HUES64 (cell line): ENCODE measurements at regions not wholly inside any gene's neighbourhood (a gene's known extent, or its start where the extent isn't known, plus 50 kb on each side); places are given as distances from the start of the nearest gene placed in this dataset.

Experiments
- H3K27ac ChIP-seq: 2 replicates; pipeline ENCODE4 v1.7.0; 2013; ENCODE audit warnings: low read depth, low read length, inconsistent platforms
- H3K27me3 ChIP-seq: 2 replicates; pipeline ENCODE4 v1.6.1; 2013; ENCODE audit warnings: mild to moderate bottlenecking, low read length; ENCODE audit not compliant: insufficient read depth
- H3K36me3 ChIP-seq: 2 replicates; pipeline ENCODE4 v1.6.1; 2013; ENCODE audit warnings: mild to moderate bottlenecking, low read length; ENCODE audit not compliant: insufficient read depth
- H3K4me1 ChIP-seq: 2 replicates; pipeline ENCODE4 v1.6.1; 2013; ENCODE audit warnings: mild to moderate bottlenecking, low read length, moderate library complexity; ENCODE audit not compliant: insufficient read depth
- H3K4me3 ChIP-seq: 2 replicates; pipeline ENCODE4 v1.5.1; 2013; ENCODE audit warnings: mild to moderate bottlenecking, low read length, moderate library complexity
- H3K9ac ChIP-seq: 2 replicates; pipeline ENCODE4 v1.6.1; 2013; ENCODE audit warnings: mild to moderate bottlenecking, low read depth, low read length
- H3K9me3 ChIP-seq: 2 replicates; pipeline ENCODE4 v1.6.1; 2013; ENCODE audit warnings: low read depth, low read length; ENCODE audit not compliant: insufficient read depth
- WGBS: fragments of 150-250, 120-280 bp; methylation state at CpG from one replicate; pipeline ENCODE4 v1.1.7; 2013; ENCODE audit warnings: missing lambda C conversion rate; 5-methylcytosine and 5-hydroxymethylcytosine counted together

GRCh38 chr2:205902041-205902899 is 183.7 kb downstream of the INO80D start:
- Histone ChIP-seq H3K9ac (no peak overlapping the region), H3K4me1 (no peaks in the 10 kb centered on the region)
- 93% methylated on average over 15 of the region's 15 CpGs for WGBS

DNA sequence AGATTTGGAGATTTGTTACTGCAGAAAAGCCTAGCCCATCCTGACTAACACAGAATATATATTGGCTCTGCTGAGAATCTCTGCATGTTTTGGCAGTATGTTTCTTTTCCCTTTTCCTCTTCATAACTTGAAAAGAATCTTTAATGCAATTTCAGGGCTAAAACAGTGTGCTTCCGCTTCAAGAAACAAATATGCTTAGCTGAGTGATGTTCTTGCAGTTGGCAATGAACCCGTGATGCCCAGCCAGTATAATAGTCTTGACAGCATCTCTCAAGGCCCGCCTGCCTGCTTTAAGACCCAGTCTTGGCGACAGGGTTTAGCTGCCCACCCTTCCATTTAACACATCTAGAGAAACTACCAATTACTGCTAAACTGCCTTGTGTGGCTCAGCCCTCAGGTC is 184.5 kb downstream of the INO80D start:
- 91% methylated on average over 4 of the region's 4 CpGs for WGBS
- Histone ChIP-seq H3K9ac (no peak overlapping the region), H3K9me3 (no peaks in the 10 kb centered on the region), H3K36me3 (no peaks in the 10 kb centered on the region), H3K4me3 (no peak overlapping the region), H3K4me1 (no peaks in the 10 kb centered on the region), H3K27ac (no peak overlapping the region), H3K27me3 (no peaks in the 10 kb centered on the region)

More at GRCh38 chr2:205902041-205902899, 183.7 kb downstream of the INO80D start:
- Histone ChIP-seq H3K4me3 (no peak overlapping the region), H3K9me3 (no peaks in the 10 kb centered on the region), H3K36me3 (no peaks in the 10 kb centered on the region), H3K27me3 (no peaks in the 10 kb centered on the region), H3K27ac (no peak overlapping the region)

DNA sequence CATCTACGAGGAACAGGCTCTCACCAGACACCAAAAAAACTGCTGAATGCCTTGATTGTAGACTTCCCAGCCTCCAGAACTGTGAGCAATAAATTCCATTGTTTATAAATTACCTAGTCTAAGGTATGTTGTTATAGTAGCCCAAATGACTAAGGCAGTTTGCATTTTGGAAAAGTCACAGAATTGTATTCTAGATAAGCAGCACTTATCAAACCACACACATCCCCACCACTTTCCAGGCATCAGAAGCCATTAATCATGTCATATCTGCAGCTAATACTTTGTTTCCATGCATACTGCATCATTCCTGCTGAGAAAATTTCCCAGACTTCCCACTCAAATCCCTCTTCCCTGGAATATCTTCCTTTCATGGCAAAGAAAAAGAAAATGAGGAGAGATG is 187.2 kb downstream of the INO80D start:
- Histone ChIP-seq H3K4me1 (no peaks in the 10 kb centered on the region), H3K36me3 (no peaks in the 10 kb centered on the region), H3K27me3 (no peaks in the 10 kb centered on the region), H3K9me3 (no peaks in the 10 kb centered on the region), H3K4me3 (no peak overlapping the region), H3K27ac (no peak overlapping the region), H3K9ac (no peak overlapping the region)
- 84% methylated on average over 1 of the region's 1 CpG for WGBS

DNA sequence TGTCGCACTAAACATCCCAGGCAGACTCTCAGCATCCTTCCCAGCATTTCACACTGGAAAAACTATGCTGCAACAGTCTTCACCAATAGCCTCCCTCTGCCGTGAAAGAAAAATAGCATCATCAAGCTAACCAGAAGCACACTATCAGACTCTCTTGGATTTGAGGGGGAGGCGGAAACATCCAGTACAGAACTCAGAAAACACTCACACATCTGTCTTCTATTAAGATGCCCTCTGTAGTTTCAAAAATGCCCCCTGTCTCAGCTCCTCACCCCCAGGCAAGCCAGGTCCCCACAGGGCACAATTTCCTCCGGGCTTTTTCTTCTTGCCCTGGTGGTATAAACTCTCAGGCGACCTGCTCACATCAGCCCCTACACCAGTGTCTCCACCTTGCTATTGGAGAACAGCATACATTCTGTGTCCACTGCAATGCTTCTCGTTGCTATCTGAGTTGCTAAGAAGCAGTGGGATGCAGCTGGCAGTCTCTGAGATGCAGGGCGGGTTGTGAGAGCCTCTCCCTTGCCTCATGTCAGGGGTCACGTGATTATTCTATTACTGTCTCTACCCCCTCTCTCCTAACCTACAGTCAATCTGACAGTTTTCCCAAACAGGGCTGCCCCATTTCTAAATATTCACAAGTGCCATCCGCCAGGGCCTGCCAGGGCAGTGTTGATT is 189.9 kb downstream of the INO80D start:
- H3K36me3 ChIP-seq, result no peaks in the 10 kb centered on the region
- no peaks in the 10 kb centered on the region for H3K4me1 ChIP-seq
- H3K27me3 ChIP-seq, result no peaks in the 10 kb centered on the region
- H3K9me3 ChIP-seq, result no peaks in the 10 kb centered on the region
- no peak overlapping the region for H3K27ac ChIP-seq
- H3K4me3 ChIP-seq, result no peak overlapping the region
- no peak overlapping the region for H3K9ac ChIP-seq
- WGBS, result 75% methylated on average over 9 of the region's 9 CpGs

GRCh38 chr2:205892665-205893259 is 193.2 kb downstream of the INO80D start:
- Histone ChIP-seq H3K27ac (no peak overlapping the region), H3K27me3 (no peaks in the 10 kb centered on the region), H3K4me3 (no peak overlapping the region), H3K9ac (no peak overlapping the region), H3K9me3 (no peaks in the 10 kb centered on the region), H3K4me1 (no peaks in the 10 kb centered on the region), H3K36me3 (no peaks in the 10 kb centered on the region)
- 93% methylated on average over 17 of the region's 17 CpGs for WGBS

DNA sequence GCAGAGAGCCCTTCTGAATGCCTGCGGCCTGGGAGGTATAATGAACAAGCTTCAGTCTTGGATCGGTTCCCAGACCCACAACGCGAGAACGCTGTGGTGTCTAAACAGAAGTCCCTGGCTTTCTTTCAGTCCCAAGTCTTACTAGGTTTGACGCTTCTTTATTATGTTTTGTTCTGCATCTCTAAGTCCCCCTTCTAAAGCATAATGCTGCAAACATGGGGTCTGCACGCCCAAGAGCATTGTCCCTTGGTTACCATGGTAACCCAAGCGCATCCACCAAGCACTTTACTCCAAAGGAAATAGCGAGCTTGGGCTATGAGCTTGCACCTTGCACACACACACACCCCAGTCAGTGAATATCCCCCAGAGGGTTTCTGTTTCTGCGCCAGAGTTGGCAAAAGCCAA is 193.7 kb downstream of the INO80D start:
- Histone ChIP-seq H3K4me1 (no peaks in the 10 kb centered on the region), H3K4me3 (no peak overlapping the region), H3K27me3 (no peaks in the 10 kb centered on the region), H3K27ac (no peak overlapping the region), H3K9ac (no peak overlapping the region), H3K36me3 (no peaks in the 10 kb centered on the region), H3K9me3 (no peaks in the 10 kb centered on the region)
- 88% methylated on average over 10 of the region's 10 CpGs for WGBS

DNA sequence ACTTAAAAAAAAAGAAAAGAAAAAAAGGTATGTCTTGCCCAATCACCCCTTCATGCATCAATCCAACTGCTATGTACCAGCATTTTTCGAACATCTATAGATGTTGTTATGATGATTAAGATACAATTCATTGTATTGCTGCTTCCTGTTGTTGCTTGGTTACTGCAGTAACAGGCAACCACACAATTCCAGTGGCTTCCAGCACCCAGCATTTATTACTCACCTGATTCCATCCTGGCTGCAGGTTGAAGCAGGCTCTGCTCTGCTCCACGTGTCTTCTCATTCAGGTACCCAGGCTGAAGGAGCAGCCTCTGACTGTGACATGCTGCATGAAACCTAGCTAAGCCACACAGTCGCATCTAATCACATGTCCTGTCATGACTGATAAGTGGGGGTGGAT is 196.9 kb downstream of the INO80D start:
- H3K27ac ChIP-seq, result no peak overlapping the region
- no peak overlapping the region for H3K9ac ChIP-seq
- no peaks in the 10 kb centered on the region for H3K4me1 ChIP-seq
- H3K36me3 ChIP-seq, result no peaks in the 10 kb centered on the region
- no peak overlapping the region for H3K4me3 ChIP-seq
- no peaks in the 10 kb centered on the region for H3K9me3 ChIP-seq
- H3K27me3 ChIP-seq, result no peaks in the 10 kb centered on the region
- WGBS, result 90% methylated on average over 2 of the region's 3 CpGs

GRCh38 chr2:205887637-205888036 is 198.3 kb downstream of the INO80D start:
- Histone ChIP-seq H3K27ac (no peak overlapping the region), H3K9me3 (no peaks in the 10 kb centered on the region), H3K9ac (no peak overlapping the region), H3K4me1 (peaks cover 8% of the 10 kb centered on the region), H3K27me3 (no peaks in the 10 kb centered on the region), H3K4me3 (no peak overlapping the region), H3K36me3 (no peaks in the 10 kb centered on the region)
- 87% methylated on average over 10 of the region's 10 CpGs for WGBS

- Histone ChIP-seq H3K36me3 (no peaks in the 10 kb centered on the region), H3K4me1 (peaks cover 11% of the 10 kb centered on the region), H3K27ac (no peak overlapping the region), H3K9ac (no peak overlapping the region), H3K4me3 (no peak overlapping the region), H3K27me3 (no peaks in the 10 kb centered on the region), H3K9me3 (no peaks in the 10 kb centered on the region)
- whole genome bisulfite sequencing, result 32% methylated on average over 23 of the region's 23 CpGs
Measured at GRCh38 chr2:205885492-205886099, 200.4 kb downstream of the INO80D start.

- Histone ChIP-seq H3K4me1 (peaks cover 11% of the 10 kb centered on the region), H3K4me3 (no peak overlapping the region), H3K36me3 (no peaks in the 10 kb centered on the region), H3K27me3 (no peaks in the 10 kb centered on the region), H3K9ac (no peak overlapping the region), H3K27ac (no peak overlapping the region), H3K9me3 (no peaks in the 10 kb centered on the region)
- WGBS, result 71% methylated on average over 4 of the region's 4 CpGs
Measured at GRCh38 chr2:205883965-205884364, 201.7 kb downstream of the NRP2 start.
